GM21723 (cell line): ENCODE measurements at regions not wholly inside any gene's neighbourhood (a gene's known extent, or its start where the extent isn't known, plus 50 kb on each side); places are given as distances from the start of the nearest gene placed in this dataset.

Experiments used
- ATAC-seq: cut with Tn5 transposase; IDR thresholded peaks from one replicate; pipeline ENCODE4 v1.9.1; 2021; ENCODE audit warnings: mild to moderate bottlenecking, moderate library complexity; ENCODE audit not compliant: unreplicated experiment

- ATAC-seq: peak; percentile 95
Observed at GRCh38 chr10:111338805-111339204, 262.0 kb downstream of the ADRA2A start.

GRCh38 chr10:111344804-111345203, 268.0 kb downstream of the ADRA2A start:
- ATAC-seq: no peak

DNA sequence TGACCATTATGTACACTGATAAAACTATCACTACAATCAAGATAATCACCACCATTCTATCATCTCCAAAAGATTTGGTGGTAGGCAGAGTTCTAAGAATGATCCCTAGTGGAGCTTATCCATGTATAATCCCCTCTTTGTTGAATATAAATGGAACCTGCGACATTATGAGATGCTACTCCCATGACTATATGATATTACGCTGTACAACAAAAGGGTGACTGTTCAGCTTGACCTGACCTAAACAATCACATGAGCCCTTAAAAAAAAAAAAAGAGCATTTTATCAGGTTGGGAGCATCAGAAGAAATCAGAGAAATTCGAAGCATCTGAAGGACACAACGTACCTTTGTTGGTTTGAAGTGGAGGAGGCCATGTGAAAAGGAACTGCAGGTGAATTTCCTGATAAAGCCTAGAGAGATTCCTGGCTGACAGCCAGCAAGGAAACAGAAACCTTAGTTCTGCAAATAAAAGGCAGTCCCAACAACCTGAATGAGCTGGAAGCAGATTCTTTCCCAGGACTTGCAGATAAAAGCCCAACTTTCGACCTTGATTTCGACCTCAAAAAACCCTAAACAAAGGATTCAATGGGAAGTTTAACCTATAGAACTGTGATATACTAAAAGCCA, 270.7 kb downstream of the ADRA2A start:
- ATAC-seq: no peak

- no peak for ATAC-seq
Observed at GRCh38 chr10:111348076-111348475, 271.2 kb downstream of the ADRA2A start.

- ATAC-seq: no peak
Observed at GRCh38 chr10:111354859-111355258, 278.0 kb downstream of the ADRA2A start.

GRCh38 chr10:111356571-111356970, 279.7 kb downstream of the ADRA2A start:
- no peak for ATAC-seq

- ATAC-seq: no peak
Observed at GRCh38 chr10:111357859-111358258, 281.0 kb downstream of the ADRA2A start.

- ATAC-seq: peak; percentile 97
Observed at GRCh38 chr10:111360260-111360925, 283.6 kb downstream of the ADRA2A start.

DNA sequence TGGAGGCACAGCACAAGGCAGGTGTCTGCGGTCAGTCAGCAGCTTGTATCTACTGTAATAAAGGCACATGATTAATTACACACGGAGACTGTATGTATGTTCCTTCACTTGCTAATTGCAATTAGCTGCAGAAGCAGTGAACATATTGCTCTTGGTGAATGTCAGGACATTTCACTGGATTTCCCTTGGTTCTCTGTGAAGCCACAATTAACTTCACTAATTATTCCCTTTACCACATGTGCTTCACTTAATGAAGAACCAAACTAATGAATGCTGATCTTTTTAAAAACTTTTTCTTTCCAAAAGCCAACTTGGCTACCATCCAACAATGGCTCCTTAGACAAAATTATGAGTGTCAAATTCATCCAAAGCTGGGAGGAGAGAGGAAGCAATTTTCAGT, 290.7 kb downstream of the ADRA2A start:
- no peak for ATAC-seq

DNA sequence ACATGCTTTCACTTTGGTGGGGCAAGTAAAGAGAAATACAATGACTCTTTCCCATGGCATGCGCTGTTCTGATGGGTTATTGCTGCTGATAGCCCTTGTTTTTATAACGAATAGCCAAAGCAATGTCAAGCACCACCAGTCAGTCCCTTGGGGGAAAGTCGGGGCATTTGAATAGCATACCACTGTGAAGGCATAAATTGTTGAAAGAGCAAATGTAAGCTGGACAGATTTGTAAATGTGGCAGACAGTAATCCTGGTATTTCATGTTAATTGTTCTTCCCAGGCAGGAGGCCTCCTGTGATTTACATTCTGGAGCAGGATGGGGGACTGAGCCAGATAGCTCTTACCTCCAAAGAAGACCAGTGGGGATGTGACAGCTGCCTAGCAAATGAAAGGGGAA, 293.3 kb downstream of the ADRA2A start:
- ATAC-seq: no peak

DNA sequence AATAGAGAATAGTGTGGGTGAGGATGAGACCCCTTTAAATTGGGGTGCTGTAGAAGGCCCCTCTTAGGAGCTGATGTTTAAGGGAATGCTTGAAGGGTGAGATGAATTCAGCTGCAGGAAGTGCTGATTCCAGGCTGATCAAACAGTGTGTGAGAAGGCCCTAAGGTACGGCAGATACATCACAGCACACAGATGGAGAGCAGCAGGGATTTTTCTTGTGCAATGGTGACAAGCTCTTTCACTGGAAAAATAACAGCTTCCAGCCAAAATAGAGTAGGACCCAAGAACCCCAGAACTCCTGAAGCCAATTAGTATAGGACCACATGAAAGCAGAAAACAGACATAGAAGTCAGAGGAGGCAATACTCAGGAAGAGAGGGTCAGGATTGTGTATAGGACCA, 296.9 kb downstream of the ADRA2A start:
- no peak for ATAC-seq

- ATAC-seq: no peak
Observed at GRCh38 chr10:111379534-111380187, 302.8 kb downstream of the ADRA2A start.

DNA sequence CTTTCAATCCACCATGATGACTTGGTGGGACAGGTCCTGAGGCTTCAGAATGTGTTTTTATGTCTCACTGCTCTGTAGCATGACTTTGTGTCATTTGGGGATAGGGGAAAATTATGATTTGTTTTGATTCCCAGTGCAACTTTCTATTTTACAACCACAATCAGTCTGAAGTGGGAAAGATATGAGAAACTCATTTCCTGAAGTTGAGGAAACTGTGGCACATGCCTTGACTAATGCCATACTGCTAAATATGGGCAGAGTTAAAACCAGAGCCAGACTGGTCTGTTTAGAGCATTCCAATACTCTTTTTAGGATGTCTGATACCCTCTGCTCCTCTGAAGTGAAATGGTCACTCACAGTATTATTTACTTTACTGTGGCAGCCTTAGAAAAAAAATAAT, 307.7 kb downstream of the ADRA2A start:
- no peak for ATAC-seq

GRCh38 chr10:111390813-111391563, 314.2 kb downstream of the ADRA2A start:
- no peak for ATAC-seq

GRCh38 chr10:111392159-111392558, 315.3 kb downstream of the ADRA2A start:
- ATAC-seq: no peak

DNA sequence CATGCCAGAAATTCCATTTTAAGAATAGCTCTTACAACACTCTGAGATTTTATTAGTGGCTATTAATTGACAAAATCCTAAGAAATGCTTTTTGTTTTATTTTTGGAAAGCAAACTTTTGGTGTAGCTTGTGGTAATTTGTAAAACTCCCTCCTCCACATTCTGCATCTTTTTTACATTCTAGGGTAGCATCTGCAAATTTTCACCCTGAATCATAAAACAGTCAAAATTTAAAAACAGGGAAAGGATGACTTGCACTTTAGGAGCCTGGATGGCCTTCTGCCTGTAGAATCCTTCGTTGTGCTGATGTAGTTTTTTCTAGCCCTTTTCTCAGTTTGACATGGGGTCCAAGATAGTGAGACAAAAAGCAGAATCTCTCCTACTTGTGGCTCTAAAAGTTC, 316.1 kb downstream of the ADRA2A start:
- no peak for ATAC-seq

DNA sequence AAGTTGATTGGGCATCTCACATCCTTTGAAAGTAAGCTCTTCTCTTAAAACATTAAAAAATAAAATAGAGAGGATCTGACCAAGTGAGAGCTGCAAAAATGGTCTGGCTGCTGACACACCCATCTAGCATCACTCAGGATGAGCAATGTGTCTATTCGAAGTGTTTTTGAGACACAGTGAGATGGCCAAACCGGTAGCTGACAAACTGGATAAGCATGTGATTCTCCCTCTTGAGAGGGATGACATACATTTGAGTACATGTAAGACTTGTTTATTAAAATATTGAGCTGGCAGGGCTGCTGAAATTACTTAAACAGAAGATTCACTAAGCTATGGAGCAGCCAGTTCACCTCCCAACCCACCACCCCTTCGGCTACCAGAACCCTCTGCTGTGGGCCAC, 333.9 kb downstream of the ADRA2A start:
- ATAC-seq: no peak

DNA sequence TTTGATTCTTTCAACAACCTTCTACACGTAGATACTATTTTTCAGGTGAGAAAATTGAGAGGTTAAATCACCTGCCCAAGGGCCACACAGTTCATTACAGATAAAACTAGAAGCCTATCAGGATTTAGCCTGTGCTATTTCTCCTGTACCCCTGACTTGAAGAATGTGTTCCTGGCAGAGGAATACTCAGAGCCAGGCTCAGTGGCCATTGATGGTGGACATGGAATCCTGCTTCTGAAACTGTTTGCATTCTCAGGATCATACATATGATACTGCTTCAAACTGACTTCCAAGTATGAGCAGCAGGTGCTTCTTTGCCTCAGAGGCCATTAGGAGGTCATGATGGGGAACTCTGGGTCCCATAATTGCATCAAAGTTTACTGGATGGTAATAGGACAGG, 348.6 kb downstream of the ADRA2A start:
- ATAC-seq: no peak

DNA sequence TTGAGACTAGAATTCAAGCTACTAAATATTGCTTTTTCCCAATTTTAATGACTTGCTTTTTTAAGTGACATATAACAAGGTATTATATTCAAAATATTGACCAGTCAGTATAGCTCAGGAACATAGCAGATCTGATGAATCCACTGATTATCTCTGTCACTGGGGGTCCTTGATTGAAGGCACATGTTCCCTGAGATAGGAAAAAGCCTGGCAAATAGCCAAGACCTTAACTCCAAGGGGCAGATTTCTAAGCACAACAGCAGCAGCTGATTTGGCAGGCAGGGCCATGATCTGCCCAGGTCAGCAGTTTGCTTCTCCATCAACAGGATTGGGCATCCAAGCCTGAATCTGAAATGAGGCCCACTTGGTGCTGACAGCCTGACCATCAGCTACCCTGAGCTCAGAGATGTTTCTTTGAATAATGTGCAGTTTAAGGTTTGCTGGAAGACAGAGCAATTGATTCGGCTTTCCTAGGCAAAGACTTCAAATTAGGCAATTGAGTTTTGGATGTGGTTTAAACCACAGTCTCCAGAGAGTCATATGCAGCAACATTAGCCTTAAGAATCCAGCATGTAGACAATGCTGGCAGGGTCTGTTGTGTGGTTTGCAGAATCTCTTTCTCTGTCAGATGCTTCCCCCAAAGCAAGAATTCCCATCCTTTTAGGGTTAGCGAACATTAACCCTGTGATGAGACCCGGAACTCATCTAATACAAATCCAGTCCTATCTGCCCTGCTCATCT, 352.6 kb downstream of the ADRA2A start:
- no peak for ATAC-seq

- no peak for ATAC-seq
Observed at GRCh38 chr10:111430070-111430469, 353.2 kb downstream of the ADRA2A start.

DNA sequence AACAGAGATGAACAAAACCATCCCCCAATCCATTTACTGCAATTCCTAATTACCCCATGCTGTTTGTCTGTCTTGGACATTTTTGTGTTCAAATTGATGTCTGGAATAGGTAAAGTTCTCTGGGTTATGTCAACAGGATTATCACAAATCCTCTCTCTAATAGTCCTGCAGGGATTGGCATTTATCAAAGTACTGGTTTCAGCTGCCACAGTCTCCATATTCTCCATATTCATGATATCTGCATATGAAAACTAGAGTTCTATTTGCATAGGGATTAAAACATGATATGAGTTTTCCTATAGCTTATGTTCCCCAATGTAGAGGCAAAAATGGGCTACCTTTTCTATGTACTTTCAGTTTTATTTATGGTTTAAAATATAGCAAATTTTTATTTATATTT, 355.8 kb downstream of the ADRA2A start:
- no peak for ATAC-seq
